AG04449 (cell line): ENCODE measurements at regions not wholly inside any gene's neighbourhood (a gene's known extent, or its start where the extent isn't known, plus 50 kb on each side); places are given as distances from the start of the nearest gene placed in this dataset.
"Not testable (repeated sequence)": the region's sequence is repeated elsewhere in the genome, so short reads cannot be mapped to it uniquely, and the experiment has no call there.

ENCODE experiments used
- CTCF ChIA-PET: fragments of 350-600 bp; formaldehyde crosslinking; extraction: SDS; loops from one replicate; lab custom pipeline; 2021; ENCODE audit warnings: antibody characterized with exemption; lab: Yijun Ruan, JAX
- POLR2A ChIA-PET: fragments of 400-600, 350-600 bp; formaldehyde crosslinking; extraction: SDS; loops from one replicate; lab custom pipeline; 2020; ENCODE audit warnings: antibody characterized with exemption, inconsistent platforms; lab: Yijun Ruan, JAX
- DNase-seq: peaks from one replicate; pipeline ENCODE4 v3.0.0-alpha.2; 2010; ENCODE audit warnings: low read depth, low spot score
- H3K4me3 ChIP-seq: 2 replicates; pipeline ENCODE4 v1.5.1; 2011; ENCODE audit warnings: low read depth, mild to moderate bottlenecking, control low read depth, low read length
- CTCF ChIP-seq: IDR thresholded peaks from one replicate; pipeline ENCODE4 v1.5.1; 2011; ENCODE audit warnings: mild to moderate bottlenecking, moderate library complexity, low read length, control low read depth, inconsistent platforms; ENCODE audit not compliant: insufficient read depth; ENCODE audit errors: missing control alignments

- no peak for TF ChIP-seq CTCF
- ChIA-PET CTCF (no interaction called here), POLR2A (no interaction called here)
- DNase-seq, result no peak
- H3K4me3 ChIP-seq, result no peak overlapping the region
These were observed 88.6 kb upstream of the SLC35F3 start for GRCh38 chr1:233815865-233816264.

DNA sequence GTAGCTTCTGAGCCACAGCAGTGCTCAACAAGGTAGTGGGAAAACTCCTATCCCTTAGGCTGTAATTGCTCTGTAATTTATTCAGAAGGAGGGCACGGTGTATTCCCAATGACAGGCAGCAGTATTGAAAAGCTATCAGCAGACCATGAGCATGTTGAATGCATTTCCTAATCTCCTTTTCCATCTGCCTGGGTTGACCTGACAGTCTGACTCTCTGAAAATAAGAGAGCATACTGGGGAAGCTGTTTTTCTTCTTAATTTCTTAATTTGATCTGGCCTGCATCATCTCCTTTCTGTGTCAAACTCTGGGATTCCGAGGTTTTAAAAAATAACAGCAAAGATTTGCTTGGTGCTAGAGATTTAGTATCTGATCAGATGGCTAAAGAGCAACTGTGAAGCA, 88.1 kb upstream of the SLC35F3 start:
- ChIA-PET CTCF (no interaction called here), POLR2A (no interaction called here)
- H3K4me3 ChIP-seq, result no peak overlapping the region
- no peak for DNase-seq
- no peak for TF ChIP-seq CTCF

DNA sequence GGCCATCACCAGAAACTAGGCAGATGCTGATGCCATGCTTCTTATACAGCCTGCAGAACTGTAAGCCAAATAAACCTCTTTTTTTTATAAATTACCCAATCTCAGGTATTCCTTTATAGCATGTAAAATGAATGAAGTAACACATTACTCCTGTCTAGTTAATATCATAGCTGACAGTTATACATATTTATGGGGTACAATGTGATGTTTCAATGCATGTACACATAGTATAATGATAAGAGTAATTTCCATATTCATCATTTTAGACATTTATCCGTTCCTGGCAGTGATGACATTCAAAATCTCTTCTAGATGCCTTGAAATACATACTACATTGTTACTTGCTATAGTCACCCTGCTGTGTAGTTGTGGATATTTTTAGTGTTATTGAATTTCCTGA, 85.4 kb upstream of the SLC35F3 start:
- no peak for TF ChIP-seq CTCF
- POLR2A ChIA-PET, result no interaction called here
- no peak for DNase-seq
- CTCF ChIA-PET, result no interaction called here
- no peak overlapping the region for H3K4me3 ChIP-seq

- DNase-seq, CTCF ChIA-PET, POLR2A ChIA-PET, H3K4me3 ChIP-seq: not testable (repeated sequence)
These were observed 80.3 kb upstream of the SLC35F3 start for GRCh38 chr1:233824179-233824578.

GRCh38 chr1:233827937-233828336, 76.5 kb upstream of the SLC35F3 start:
- H3K4me3 ChIP-seq, DNase-seq, CTCF ChIA-PET, POLR2A ChIA-PET: not testable (repeated sequence)

- H3K4me3 ChIP-seq, result no peak overlapping the region
- POLR2A ChIA-PET, result no interaction called here
- TF ChIP-seq CTCF, result no peak
- DNase-seq, result no peak
- CTCF ChIA-PET, result no interaction called here
These were observed 76.0 kb upstream of the SLC35F3 start for GRCh38 chr1:233828480-233828879.

- no peak overlapping the region for H3K4me3 ChIP-seq
- POLR2A ChIA-PET, result no interaction called here
- no peak for DNase-seq
- CTCF ChIA-PET, result no interaction called here
- no peak for TF ChIP-seq CTCF
These were observed 69.9 kb upstream of the SLC35F3 start for GRCh38 chr1:233834609-233835008.

GRCh38 chr1:233838207-233838606, 66.3 kb upstream of the SLC35F3 start:
- H3K4me3 ChIP-seq, POLR2A ChIA-PET, CTCF ChIA-PET, DNase-seq: not testable (repeated sequence)
